Right ventricle myocardium inferior (tissue), 1 donor: ENCODE measurements at regions not wholly inside any gene's neighbourhood (a gene's known extent, or its start where the extent isn't known, plus 50 kb on each side); places are given as distances from the start of the nearest gene placed in this dataset.
"Not testable (repeated sequence)": the region's sequence is repeated elsewhere in the genome, so short reads cannot be mapped to it uniquely, and the experiment has no call there.

Source experiments
- ATAC-seq: fragments of 200-7000 bp; cut with Tn5 transposase; one replicate; pipeline ENCODE4 v1.9.1; 2020; ENCODE audit warnings: mild to moderate bottlenecking, moderate library complexity
- DNase-seq: peaks from one replicate; pipeline ENCODE4 v3.0.0; 2021; ENCODE audit errors: missing footprints
- intact Hi-C: fragments of 100-400 bp; cut with DNase I; formaldehyde crosslinking; loops from one replicate; pipeline ENCODE4 v1.11.0; 2022
- donor health status: DM: no; HTN: yes; CAD: no; lungs with severe emphysema.

- intact Hi-C loops: no loop called here
- DNase-seq: no peak
- ATAC-seq: no peak
Observed at GRCh38 chr9:118630931-118631595, 738.2 kb downstream of the BRINP1 start.

GRCh38 chr9:118631956-118632355 is 737.3 kb downstream of the BRINP1 start:
- intact Hi-C loops: no loop called here
- no peak for DNase-seq
- ATAC-seq: no peak

- intact Hi-C loops: no loop called here
- ATAC-seq: no peak
- no peak for DNase-seq
Observed at GRCh38 chr9:118635416-118635815, 733.8 kb downstream of the BRINP1 start.

GRCh38 chr9:118637681-118638080 is 731.6 kb downstream of the BRINP1 start:
- intact Hi-C loops: no loop called here
- DNase-seq (no peak), ATAC-seq (no peak)

GRCh38 chr9:118640836-118641560 is 728.2 kb downstream of the BRINP1 start:
- DNase-seq (no peak), ATAC-seq (no peak)
- intact Hi-C loops: no loop called here

GRCh38 chr9:118643118-118643517 is 726.1 kb downstream of the BRINP1 start:
- DNase-seq (no peak), ATAC-seq (no peak)
- intact Hi-C loops: no loop called here

GRCh38 chr9:118644066-118644465 is 725.2 kb downstream of the BRINP1 start:
- intact Hi-C loops: no loop called here
- no peak for DNase-seq
- no peak for ATAC-seq

- ATAC-seq (no peak), DNase-seq (no peak)
- intact Hi-C loops: no loop called here
Observed at GRCh38 chr9:118647331-118647730, 721.9 kb downstream of the BRINP1 start.

- intact Hi-C loops: no loop called here
- DNase-seq: no peak
- ATAC-seq: no peak
Observed at GRCh38 chr9:118650417-118650816, 718.8 kb downstream of the BRINP1 start.

- DNase-seq (no peak), ATAC-seq (no peak)
- intact Hi-C loops: no loop called here
Observed at GRCh38 chr9:118651511-118651910, 717.7 kb downstream of the BRINP1 start.

- DNase-seq (no peak), ATAC-seq (no peak)
- intact Hi-C loops: no loop called here
Observed at GRCh38 chr9:118652258-118652657, 717.0 kb downstream of the BRINP1 start.

- DNase-seq (no peak), ATAC-seq (no peak)
- intact Hi-C loops: no loop called here
Observed at GRCh38 chr9:118652912-118653311, 716.3 kb downstream of the BRINP1 start.

- ATAC-seq: no peak
- DNase-seq: no peak
- intact Hi-C loops: no loop called here
Observed at GRCh38 chr9:118659011-118659410, 710.2 kb downstream of the BRINP1 start.

GRCh38 chr9:118665226-118665919 is 703.9 kb downstream of the BRINP1 start:
- intact Hi-C loops: no loop called here
- ATAC-seq: no peak
- no peak for DNase-seq

- DNase-seq (no peak), ATAC-seq (no peak)
- intact Hi-C loops: no loop called here
Observed at GRCh38 chr9:118670011-118670953, 699.0 kb downstream of the BRINP1 start.

- intact Hi-C loops: no loop called here
- DNase-seq (no peak), ATAC-seq (no peak)
Observed at GRCh38 chr9:118674942-118675341, 694.3 kb downstream of the BRINP1 start.

- DNase-seq, ATAC-seq, intact Hi-C loops: not testable (repeated sequence)
Observed at GRCh38 chr9:118677936-118678653, 691.1 kb downstream of the BRINP1 start.

- ATAC-seq: no peak
- DNase-seq: no peak
- intact Hi-C loops: no loop called here
Observed at GRCh38 chr9:118686959-118687358, 682.3 kb downstream of the BRINP1 start.
